ENCODE measurements at regions not wholly inside any gene's neighbourhood (a gene's known extent, or its start where the extent isn't known, plus 50 kb on each side); places are given as distances from the start of the nearest gene placed in this dataset.
"Not testable (repeated sequence)": the region's sequence is repeated elsewhere in the genome, so short reads cannot be mapped to it uniquely, and the experiment has no call there.

- Histone ChIP-seq H4K5ac (ENCODE audit: insufficient read length, low read depth, low read length) (no peak overlapping the region), H4K20me1 (replicated peaks in 1 of 2; ENCODE audit: control insufficient read depth in 1 of 2, insufficient read depth in 2 of 2, low read length in 2 of 2) (no peaks in the 10 kb centered on the region), H2BK12ac (ENCODE audit: low read depth, low read length) (no peak overlapping the region), H2AFZ (ENCODE audit: low read length) (no peak overlapping the region), H2BK5ac (ENCODE audit: low read depth, low read length) (no peak overlapping the region), H3K79me2 (ENCODE audit: control insufficient read depth in 1 of 2, insufficient read depth in 2 of 2, low read length in 2 of 2) (no peaks in the 10 kb centered on the region), H2BK120ac (replicated peaks; ENCODE audit: low read depth, low read length) (no peak overlapping the region), H3K4me1 (replicated peaks in 1 of 4; ENCODE audit: control insufficient read depth in 3 of 4, insufficient read depth in 4 of 4, low read length in 3 of 4) (no peaks in the 10 kb centered on the region), H3K4me3 (ENCODE audit: extremely low read depth in 1 of 4, insufficient read depth in 2 of 4, low read depth in 3 of 4, low read length in 4 of 4) (no peak overlapping the region), H3K18ac (ENCODE audit: extremely low read depth, low read length) (no peak overlapping the region), H3K79me1 (ENCODE audit: low read depth, low read length) (no peaks in the 10 kb centered on the region), H3K4ac (replicated peaks; ENCODE audit: insufficient read length, low read depth, low read length) (no peak overlapping the region), H3K36me3 (ENCODE audit: control insufficient read depth in 2 of 4, insufficient read depth in 4 of 4, low read length in 3 of 4) (no peaks in the 10 kb centered on the region), H3K23me2 (ENCODE audit: low read depth, low read length) (no peaks in the 10 kb centered on the region), H3K4me2 (ENCODE audit: insufficient read depth in 1 of 2, low read depth in 2 of 2, low read length in 2 of 2) (no peak overlapping the region), H3K27ac (ENCODE audit: low read depth, low read length) (no peak overlapping the region), H2BK15ac (ENCODE audit: low read length) (no peak overlapping the region), H4K8ac (ENCODE audit: extremely low read depth, insufficient read depth, low read length) (no peak overlapping the region), H2AK5ac (ENCODE audit: low read depth, low read length) (no peak overlapping the region), H3K14ac (ENCODE audit: insufficient read length) (no peak overlapping the region), H3K27me3 (replicated peaks in 1 of 4; ENCODE audit: control insufficient read depth in 3 of 4, extremely low read depth in 1 of 4, insufficient read depth in 3 of 4, low read length in 3 of 4) (no peaks in the 10 kb centered on the region), H3K23ac (ENCODE audit: insufficient read length) (no peak overlapping the region), H2BK20ac (ENCODE audit: low read length) (no peak overlapping the region), H3K9ac (replicated peaks in 1 of 4; ENCODE audit: extremely low read depth in 1 of 4, low read depth in 3 of 4, low read length in 3 of 4) (no peak overlapping the region), H4K91ac (replicated peaks; ENCODE audit: insufficient read length, low read length) (no peak overlapping the region), H3K56ac (replicated peaks; ENCODE audit: insufficient read length, low read depth, low read length) (no peak overlapping the region), H3K9me3 (ENCODE audit: insufficient read depth in 2 of 2, low read depth in 1 of 2, low read length in 1 of 2) (no peaks in the 10 kb centered on the region)
- ChIA-PET POLR2A (ENCODE audit: partially characterized antibody) (no interaction called here), CTCF (ENCODE audit: partially characterized antibody) (no interaction called here)
- no peak for TF ChIP-seq BACH1 (IDR thresholded peaks at IDR 0.05; ENCODE audit: low read length)
- no peak for TF ChIP-seq CEBPB (IDR thresholded peaks at IDR 0.05; ENCODE audit: low read depth, low read length)
- FAIRE-seq: no peak
- no peak for DNase-seq (ENCODE audit: low read depth in 1 of 2, low spot score in 2 of 2)
Measured at GRCh38 chr5:101326766-101327165, 423.7 kb upstream of the ST8SIA4 start.

- H2BK20ac ChIP-seq (ENCODE audit: low read length); H3K79me1 ChIP-seq (ENCODE audit: low read depth, low read length); DNase-seq (ENCODE audit: low read depth in 1 of 2, low spot score in 2 of 2); H4K91ac ChIP-seq (replicated peaks; ENCODE audit: insufficient read length, low read length); H4K20me1 ChIP-seq (replicated peaks in 1 of 2; ENCODE audit: control insufficient read depth in 1 of 2, insufficient read depth in 2 of 2, low read length in 2 of 2); H2BK15ac ChIP-seq (ENCODE audit: low read length); H3K27ac ChIP-seq (ENCODE audit: low read depth, low read length); H3K14ac ChIP-seq (ENCODE audit: insufficient read length); H3K23me2 ChIP-seq (ENCODE audit: low read depth, low read length); H4K8ac ChIP-seq (ENCODE audit: extremely low read depth, insufficient read depth, low read length); H3K36me3 ChIP-seq (ENCODE audit: control insufficient read depth in 2 of 4, insufficient read depth in 4 of 4, low read length in 3 of 4); H2BK120ac ChIP-seq (replicated peaks; ENCODE audit: low read depth, low read length); FAIRE-seq; H2BK12ac ChIP-seq (ENCODE audit: low read depth, low read length); H3K56ac ChIP-seq (replicated peaks; ENCODE audit: insufficient read length, low read depth, low read length); H2AFZ ChIP-seq (ENCODE audit: low read length); H3K27me3 ChIP-seq (replicated peaks in 1 of 4; ENCODE audit: control insufficient read depth in 3 of 4, extremely low read depth in 1 of 4, insufficient read depth in 3 of 4, low read length in 3 of 4); H3K9ac ChIP-seq (replicated peaks in 1 of 4; ENCODE audit: extremely low read depth in 1 of 4, low read depth in 3 of 4, low read length in 3 of 4); H3K4me2 ChIP-seq (ENCODE audit: insufficient read depth in 1 of 2, low read depth in 2 of 2, low read length in 2 of 2); CTCF ChIA-PET (ENCODE audit: partially characterized antibody); H3K23ac ChIP-seq (ENCODE audit: insufficient read length); H3K4me1 ChIP-seq (replicated peaks in 1 of 4; ENCODE audit: control insufficient read depth in 3 of 4, insufficient read depth in 4 of 4, low read length in 3 of 4); H3K18ac ChIP-seq (ENCODE audit: extremely low read depth, low read length); H3K4me3 ChIP-seq (ENCODE audit: extremely low read depth in 1 of 4, insufficient read depth in 2 of 4, low read depth in 3 of 4, low read length in 4 of 4); H2BK5ac ChIP-seq (ENCODE audit: low read depth, low read length); H4K5ac ChIP-seq (ENCODE audit: insufficient read length, low read depth, low read length); H3K4ac ChIP-seq (replicated peaks; ENCODE audit: insufficient read length, low read depth, low read length); H3K9me3 ChIP-seq (ENCODE audit: insufficient read depth in 2 of 2, low read depth in 1 of 2, low read length in 1 of 2); H3K79me2 ChIP-seq (ENCODE audit: control insufficient read depth in 1 of 2, insufficient read depth in 2 of 2, low read length in 2 of 2); POLR2A ChIA-PET (ENCODE audit: partially characterized antibody); H2AK5ac ChIP-seq (ENCODE audit: low read depth, low read length): not testable (repeated sequence)
- 99% methylated on average over 6 of the region's 7 CpGs; no CpG with 5 or more reads in 1 of the 2 experiments for WGBS, 2 experiments (ENCODE audit: extremely low coverage in 1 of 2, insufficient coverage in 1 of 2, insufficient read length in 1 of 2, insufficient replicate concordance in 2 of 2, low coverage in 1 of 2, low lambda C conversion rate in 2 of 2, missing lambda C conversion rate in 1 of 2)
Measured at GRCh38 chr5:101316401-101316800, 413.3 kb upstream of the ST8SIA4 start.

All from H1 (cell line).